Urothelium cell line (cell line): ENCODE measurements at regions not wholly inside any gene's neighbourhood (a gene's known extent, or its start where the extent isn't known, plus 50 kb on each side); places are given as distances from the start of the nearest gene placed in this dataset.
"Not testable (repeated sequence)": the region's sequence is repeated elsewhere in the genome, so short reads cannot be mapped to it uniquely, and the experiment has no call there.

Experiments used
- DNase-seq: peaks from one replicate; pipeline ENCODE4 v3.0.0; 2011; ENCODE audit warnings: low spot score, mixed read lengths
- FAIRE-seq: peaks from 2 replicates; lab custom pipeline; 2011; peaks lifted over from hg19 to GRCh38; lab: Jason Lieb, UNC

DNA sequence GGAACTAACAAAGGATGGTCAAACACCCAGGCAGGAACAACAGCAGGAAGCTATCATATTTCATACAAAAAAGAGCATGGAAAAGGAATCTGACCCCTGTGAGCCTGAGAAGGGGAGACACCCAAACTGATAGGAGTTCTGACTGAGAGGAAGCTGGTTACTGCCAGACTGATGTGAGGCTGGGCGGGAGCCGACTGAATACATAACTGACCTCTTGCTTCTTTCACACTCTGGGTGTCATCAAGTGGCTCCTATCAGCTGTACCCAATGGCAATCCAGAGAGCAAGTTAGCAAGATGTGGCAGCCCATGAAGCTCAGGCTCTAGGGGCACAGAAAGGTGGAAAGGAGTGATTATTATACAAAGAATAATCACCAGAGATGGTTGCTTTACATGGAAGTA is 795.1 kb upstream of the HS3ST5 start:
- no peak for DNase-seq
- no peak for FAIRE-seq

DNA sequence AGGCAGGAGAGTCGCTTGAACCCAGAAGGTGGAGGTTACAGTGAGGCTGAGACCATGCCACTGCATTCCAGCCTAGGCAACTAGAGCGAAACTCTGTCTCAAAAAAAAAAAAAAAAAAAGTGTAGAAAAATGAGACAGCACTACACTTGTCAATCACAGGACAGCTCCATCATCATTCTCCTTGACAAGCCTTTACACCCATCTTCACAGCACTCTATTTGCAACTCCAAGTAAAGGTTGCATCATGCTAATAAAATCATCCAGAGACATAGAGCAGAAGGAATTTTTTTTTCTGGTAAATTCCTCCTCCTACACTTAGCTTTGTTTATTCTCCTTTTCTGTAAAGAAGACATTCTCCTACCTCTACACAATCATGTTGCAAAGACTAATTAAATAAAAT is 791.0 kb upstream of the HS3ST5 start:
- FAIRE-seq (no peak), DNase-seq (no peak)

DNA sequence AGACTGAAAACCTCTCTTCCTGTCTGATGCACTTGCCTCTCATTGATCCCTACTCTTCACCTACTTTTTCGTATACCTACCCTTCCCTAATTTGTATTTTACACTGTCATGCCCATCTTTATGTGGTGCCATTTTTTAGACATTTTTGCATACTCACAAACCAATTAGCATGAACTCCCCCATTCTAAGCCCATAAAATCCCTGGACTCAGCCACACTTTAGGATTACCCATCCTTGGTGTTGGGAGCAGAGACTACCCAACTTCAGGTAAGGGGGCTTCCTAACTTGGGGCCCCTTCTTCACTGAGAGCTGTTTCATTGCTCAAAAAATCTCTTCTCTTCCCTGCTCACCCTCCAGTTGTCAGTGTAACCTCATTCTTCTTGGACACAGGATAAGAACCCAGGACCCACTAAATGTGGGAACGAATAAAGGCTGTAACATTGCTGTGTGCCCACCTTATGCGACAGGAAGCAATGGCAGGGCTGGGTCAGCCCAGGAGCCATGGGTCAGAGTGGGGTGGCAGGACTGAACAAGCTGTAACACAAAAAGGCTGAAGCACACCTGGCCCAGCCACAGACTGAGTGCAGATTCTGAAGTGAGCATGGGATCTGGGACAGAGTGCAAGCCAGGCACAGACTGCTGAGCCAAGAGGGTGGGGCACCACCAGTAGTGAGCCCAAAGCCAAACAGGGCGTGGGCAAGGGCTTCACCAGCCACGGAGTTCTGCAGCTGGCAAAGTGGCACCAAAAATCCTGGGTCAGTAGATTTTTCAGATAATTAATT is 789.1 kb upstream of the HS3ST5 start:
- FAIRE-seq = no peak

DNA sequence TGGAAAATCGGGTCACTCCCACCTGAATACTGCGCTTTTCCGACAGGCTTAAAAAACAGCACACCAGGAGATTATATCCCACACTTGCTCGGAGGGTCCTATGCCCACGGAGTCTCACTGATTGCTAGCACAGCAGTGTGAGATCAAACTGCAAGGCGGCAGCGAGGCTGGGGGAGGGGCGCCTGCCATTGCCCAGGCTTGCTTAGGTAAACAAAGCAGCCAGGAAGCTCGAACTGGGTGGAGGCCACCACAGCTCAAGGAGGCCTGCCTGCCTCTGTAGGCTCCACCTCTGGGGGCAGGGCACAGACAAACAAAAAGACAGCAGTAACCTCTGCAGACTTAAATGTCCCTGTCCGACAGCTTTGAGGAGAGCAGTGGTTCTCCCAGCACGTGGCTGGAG is 778.7 kb upstream of the HS3ST5 start:
- FAIRE-seq = not testable (repeated sequence)

More for the DNA sequence above, 789.1 kb upstream of the HS3ST5 start:
- no peak for DNase-seq

DNA sequence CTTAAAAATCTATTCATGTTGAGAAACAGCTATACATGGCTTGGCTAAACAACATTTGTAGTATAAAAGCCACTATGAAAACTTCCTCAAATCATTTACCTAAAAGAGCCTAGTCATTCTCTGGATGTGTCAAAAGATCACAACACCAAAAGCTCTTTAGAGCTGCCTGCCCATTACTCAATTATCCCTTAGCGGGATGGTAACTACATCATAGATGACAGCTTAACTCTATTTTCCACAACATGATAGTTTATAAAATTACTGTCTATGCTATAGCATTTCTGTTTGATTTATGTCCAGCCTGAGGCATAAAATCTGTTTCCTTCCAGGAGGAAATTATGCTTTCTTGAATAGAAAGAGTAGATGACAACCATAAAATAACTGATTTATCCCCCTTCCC is 777.6 kb upstream of the HS3ST5 start:
- DNase-seq (no peak), FAIRE-seq (no peak)

More for the DNA sequence above, 778.7 kb upstream of the HS3ST5 start:
- DNase-seq = not testable (repeated sequence)

DNA sequence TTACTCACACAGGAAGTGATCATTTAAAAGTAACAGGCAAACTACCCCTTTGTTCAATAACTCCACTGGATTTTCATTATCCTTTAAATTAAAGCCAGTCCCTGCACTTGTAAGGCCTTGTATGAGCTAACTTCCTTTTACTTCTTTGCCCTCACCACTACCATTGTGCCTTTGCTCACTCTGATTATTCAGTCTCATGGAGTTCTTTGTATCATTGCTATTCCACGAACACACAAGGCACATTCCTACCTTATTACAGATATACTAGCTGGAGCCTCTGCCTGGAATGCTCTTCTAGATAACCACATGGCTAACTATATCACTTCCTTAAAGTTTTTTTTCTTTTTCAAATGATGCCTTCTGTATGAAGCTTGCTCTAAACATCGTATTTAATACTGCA is 748.6 kb upstream of the HS3ST5 start:
- FAIRE-seq (no peak), DNase-seq (no peak)

DNA sequence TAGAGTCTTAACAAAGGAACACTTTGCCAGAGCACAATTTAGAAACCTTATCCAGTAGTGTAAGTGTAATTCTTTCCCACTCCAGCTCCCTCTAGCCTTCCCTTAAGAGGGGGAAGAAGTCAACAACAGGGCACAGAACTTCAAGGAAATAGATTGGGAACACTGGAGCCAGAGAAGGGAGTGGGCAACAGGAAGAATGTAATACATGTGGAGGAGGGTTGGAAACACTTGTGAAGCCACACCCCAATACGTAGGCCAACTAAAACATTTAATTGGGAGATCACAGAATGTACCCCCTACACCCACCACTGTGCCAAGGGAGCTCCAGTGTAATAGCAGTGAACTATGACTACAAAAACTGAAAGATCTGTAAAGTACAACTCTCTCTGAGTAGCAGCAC is 735.7 kb upstream of the HS3ST5 start:
- FAIRE-seq (no peak), DNase-seq (no peak)

DNA sequence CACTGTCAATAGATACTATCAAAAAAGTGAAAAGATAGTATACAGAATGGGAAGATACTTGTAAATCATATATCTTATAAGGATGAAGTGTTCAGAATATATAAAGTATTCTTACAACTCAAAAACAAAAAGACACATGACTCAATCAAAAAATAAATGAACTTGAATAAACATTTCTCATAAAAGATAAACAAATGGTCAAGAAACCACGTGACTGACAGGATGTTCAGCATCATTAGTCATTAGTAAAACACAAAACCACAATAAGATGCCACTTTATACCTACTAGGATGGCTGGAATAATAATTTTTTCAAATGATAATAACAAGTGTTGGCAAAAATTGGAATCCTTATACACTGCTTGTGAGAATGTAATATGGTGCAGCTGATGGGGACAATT is 729.1 kb upstream of the HS3ST5 start:
- DNase-seq (no peak), FAIRE-seq (no peak)

DNA sequence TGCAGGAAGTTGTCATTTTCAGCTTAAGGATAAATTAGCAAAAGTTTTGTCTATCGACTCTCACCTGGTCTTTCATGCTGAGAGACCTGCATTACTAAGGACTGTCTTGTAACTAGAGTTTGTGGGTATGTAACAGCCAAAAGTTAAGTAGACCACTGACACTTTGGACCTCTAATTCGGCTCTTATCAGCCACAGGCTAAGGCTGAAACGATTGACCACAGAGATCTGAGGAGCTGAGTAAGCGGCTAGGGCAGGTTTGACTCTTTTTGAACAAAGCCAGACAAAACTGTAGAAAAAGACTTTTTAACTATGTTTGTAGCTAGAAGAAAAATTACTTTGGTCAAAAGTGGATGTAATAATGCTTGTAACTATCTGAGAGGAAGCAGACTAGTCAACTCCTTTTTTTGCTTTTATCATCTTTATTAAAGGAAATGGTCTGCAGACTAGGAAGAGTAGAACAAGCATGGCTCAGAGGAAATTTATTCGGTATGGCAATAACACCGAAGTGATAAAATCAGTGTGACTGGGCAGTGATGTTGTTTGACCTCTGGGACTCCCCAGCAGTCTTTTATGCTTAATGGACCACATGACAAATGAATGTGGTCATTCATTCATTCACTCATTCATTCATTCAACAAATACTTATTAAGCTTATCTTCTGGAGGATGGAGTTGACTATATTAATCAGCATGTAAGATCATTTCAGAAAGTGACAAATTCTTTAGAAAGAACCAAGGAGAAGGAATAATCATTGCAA is 725.0 kb upstream of the HS3ST5 start:
- DNase-seq (no peak), FAIRE-seq (no peak)

DNA sequence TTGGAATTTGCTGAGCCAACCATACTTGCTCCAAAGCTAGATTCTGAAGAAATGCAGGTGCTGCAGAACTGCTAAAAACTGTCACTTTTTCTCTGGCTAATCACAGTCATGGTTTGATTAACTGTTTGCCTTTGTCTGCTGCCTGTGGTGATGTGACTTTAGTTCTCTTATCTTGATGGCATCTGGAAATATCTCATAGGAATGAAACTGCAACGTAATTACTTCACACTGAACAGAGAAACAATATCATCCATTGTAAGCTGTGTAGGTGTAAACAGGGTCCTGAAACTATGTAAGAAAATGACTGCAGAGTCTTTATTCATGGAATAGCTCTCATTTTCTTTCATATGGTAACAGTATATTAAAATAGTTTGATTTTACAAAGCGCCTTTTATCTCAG is 721.9 kb upstream of the HS3ST5 start:
- FAIRE-seq (no peak), DNase-seq (no peak)

DNA sequence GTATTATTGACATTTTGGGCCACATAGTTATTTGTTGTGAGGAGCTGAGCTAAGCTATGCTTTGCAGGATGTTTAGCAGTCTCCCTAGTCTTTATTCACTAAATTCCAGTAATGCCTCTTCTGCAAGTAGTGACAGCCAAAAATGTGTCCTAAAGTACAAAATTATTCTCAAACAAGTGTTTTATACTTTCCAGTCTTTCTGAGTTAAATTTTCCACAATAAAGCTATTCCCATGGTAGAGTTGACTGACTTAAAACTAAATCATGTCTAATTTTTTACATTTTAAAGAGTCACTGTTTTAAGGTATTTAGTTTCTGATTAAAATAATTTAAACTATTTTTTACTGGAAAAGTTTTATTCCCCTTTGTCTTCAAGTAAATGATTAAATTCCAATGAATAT is 717.8 kb upstream of the HS3ST5 start:
- no peak for DNase-seq
- FAIRE-seq = no peak

DNA sequence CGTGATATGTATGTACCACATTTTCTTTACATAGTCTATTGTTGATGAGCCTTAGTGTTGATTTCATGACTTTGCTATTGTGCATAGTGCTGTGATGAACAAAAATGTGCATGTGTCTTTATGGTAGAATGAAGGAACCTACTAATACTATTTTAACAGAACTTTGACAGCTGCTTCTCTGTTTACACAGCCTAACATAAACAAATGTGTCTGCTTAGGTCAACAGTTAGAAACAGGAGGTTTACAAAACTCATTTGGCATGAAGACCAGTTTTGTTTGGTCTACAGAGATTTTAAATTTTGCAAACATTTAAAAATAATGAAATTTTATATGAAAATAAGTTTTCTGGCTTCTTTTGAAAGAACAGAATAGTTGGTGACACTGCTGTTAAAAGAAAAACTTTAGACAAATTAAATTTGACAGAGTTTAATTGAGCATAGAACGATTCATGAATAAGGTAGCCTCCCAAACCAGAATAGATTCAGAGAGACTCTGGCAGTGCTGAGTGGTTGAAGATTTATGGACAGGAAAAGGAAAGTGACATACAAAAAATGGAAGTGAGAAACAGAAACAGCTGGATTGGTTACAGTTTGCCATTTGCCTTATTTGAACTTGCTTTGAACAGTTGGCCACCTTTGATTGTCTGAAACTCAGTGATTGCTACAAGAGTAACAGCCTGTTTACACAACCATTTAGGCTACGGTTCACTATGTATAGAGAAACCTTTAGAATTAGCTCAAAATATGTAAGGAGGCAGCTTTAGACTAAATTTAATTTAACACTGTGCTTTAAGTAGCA is 715.8 kb upstream of the HS3ST5 start:
- no peak for DNase-seq
- FAIRE-seq = no peak

DNA sequence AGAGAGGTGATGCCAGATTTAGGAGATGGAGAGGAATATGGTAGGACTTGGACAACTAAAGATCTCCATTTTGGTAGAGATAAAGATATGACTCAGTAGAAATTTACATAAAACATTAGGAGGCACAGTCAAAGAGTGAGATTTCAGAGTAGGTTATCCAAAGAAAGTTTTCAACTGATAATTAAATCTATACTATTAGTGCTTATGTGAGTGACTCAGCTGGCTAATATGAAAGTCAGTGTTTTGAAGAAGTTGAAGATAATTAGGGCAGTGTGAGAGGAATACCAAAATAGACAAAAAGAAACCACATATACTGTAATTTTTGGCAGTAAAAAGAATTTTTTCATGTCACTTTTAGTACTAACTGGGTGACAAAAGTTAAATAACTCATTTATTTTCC is 712.8 kb upstream of the HS3ST5 start:
- FAIRE-seq (no peak), DNase-seq (no peak)

DNA sequence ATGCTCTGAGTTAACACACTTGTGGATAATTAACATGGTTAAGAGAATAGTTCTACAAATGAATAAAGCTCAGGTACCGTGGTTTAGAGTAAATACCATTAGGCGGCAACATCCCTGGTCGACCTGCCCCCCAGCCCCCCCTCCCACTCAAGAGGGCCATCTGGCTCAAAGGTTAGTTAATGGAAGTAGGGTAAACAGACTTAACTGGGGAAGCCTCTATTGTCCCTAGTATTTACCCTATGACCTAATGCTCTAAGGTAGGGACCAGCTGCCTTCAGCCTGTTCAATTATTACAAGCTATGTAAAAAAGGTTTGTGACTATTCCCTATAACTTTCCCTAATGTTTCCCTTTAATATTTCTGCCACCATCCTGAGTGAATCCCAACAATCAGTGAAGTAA is 711.4 kb upstream of the HS3ST5 start:
- not testable (repeated sequence) for FAIRE-seq, DNase-seq

DNA sequence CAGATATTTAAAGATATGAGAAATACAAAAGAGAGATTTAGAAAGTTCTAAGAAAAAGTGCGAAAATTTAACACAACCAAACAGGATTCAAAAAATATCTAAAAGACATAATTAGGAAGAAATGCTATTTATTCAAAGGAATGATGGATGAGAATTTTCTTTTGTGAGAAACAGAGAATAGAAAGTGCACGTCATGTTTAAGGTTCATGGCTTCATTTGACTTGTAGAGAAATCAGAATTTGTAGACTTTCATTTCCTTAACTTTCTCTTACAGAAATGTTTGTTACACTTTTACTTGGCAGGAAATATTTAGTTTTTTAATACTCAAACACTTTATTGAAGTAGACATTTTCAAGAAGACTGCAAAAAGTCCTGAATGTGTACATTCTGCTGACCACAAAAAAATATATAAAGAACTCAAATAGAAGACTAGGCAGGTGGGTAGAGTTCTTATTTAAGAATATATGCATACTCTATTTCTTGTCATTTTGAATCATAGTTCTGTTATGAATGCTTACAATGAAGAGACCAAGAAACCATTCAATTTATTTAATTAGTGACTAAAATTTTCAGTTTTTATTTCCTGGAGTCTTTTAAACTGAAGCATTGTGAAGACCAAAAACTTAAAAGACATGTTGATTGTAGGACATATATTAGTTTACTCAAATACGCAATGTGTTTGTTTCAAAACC is 710.5 kb upstream of the HS3ST5 start:
- FAIRE-seq (no peak), DNase-seq (no peak)

DNA sequence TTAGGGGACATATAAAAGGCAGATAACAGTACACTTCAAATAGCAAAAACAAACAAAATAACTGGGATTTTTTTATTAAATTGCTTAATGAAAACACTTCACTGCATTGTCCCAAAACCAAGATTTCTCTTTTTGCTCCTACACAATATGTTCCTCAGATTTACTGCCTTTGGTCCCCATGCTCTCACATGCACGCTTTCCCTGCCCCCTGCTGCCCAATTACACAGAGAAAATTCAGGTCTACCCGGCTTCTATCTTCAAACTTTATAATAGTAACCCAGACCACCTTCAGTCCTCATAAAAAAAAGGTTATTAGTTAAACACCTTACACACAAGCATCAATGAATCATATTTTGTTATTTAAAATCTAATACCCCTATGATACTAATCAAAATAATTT is 673.8 kb upstream of the HS3ST5 start:
- no peak for FAIRE-seq
- DNase-seq = no peak

DNA sequence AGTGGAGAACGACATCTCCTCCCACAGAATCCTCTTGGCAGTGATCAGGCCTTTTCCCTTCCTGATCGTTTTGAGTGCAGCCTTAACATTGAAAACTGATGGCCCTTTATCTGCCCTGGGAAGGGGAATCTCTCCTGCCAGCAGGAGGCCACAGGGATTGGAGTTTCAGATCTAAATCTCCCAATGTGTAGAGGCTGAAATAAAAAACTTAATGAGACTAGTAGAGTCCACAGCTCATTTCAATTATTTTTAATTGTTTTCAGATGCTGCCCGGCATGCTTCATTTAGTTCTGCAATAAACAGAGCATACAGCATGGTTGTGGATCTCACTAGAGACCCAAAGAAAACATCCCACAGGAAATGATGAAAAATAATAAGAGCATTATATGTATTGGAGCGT is 662.2 kb upstream of the HS3ST5 start:
- DNase-seq (no peak), FAIRE-seq (no peak)

DNA sequence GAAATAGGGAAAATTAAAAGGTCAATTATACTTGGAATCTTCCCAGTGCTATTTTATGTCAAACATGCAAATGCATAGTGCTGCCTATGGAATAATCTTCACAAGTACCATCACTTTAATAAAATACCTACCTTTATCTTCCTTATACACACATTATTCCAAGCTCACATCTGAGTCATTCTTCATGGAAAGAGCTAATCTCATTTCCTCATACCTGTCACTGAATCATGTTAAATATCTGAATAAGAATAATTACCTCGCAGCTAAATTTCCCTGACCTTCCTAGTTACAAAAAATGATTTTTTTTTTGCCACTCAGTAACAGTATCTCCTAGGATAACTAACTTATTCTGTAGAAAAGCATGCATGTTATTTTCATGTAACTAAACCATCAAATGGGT is 661.4 kb upstream of the HS3ST5 start:
- no peak for DNase-seq
- no peak for FAIRE-seq

DNA sequence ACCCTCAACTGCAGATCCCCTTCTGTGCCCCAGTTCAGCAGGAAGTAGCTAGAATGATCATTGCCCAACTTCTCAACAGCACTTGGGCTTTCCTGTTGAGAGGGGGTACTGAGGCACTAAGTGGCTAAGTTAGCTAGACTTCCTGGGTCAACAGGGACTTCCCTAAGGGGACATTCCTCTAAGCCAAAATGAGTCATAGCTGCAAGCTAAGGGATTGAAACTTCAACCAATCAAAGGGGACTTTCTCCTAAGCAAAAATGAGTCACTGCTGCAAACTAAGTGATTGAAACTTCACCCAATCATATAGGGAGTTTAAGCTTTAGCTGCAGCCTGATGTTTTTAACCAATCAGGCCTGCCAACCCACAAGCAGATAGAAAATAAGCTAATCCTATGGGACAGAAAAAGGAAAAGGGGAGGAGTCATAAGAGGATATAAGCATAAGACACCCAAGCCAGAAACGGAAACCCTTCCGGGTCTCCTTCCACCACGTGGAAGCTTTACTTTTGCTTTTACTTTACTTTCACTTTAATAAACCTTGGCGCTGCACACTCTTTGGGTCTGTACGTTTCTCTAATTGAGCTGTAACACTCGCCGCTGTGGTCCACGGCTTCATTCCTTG is 659.0 kb upstream of the HS3ST5 start:
- FAIRE-seq = no peak

DNA sequence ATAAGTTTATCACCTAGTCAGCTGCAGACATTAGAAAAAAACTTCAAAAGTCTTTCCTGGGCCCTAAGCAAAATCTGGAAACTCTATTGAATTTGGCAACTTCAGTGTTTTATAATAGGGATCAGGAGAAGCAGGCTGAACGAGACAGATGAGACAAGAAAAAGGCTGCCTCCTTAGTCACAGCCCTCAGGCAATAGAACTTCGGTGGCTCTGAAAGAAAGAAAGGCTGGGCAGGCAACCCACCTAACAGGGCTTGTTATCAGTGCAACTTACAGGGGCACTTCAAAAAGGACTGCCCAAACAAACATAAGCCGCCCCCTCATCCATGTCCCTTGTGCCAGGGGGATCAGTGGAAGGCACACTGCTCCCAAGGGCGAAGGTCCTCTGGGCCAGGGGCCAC is 657.9 kb upstream of the HS3ST5 start:
- no peak for FAIRE-seq
- no peak for DNase-seq

More for the DNA sequence above, 659.0 kb upstream of the HS3ST5 start:
- DNase-seq = no peak
